Rectal smooth muscle tissue (tissue), 1 donor: ENCODE measurements at regions not wholly inside any gene's neighbourhood (a gene's known extent, or its start where the extent isn't known, plus 50 kb on each side); places are given as distances from the start of the nearest gene placed in this dataset.
"Not testable (repeated sequence)": the region's sequence is repeated elsewhere in the genome, so short reads cannot be mapped to it uniquely, and the experiment has no call there.

Source experiments
- H3K27ac ChIP-seq: one replicate; pipeline ENCODE4 v1.7.0; 2013; ENCODE audit warnings: low read depth, low read length, inconsistent platforms
- H3K27me3 ChIP-seq: one replicate; pipeline ENCODE4 v1.7.0; 2013; ENCODE audit warnings: low read length; ENCODE audit not compliant: control insufficient read depth, insufficient read depth
- H3K36me3 ChIP-seq: one replicate; pipeline ENCODE4 v1.7.0; 2013; ENCODE audit warnings: low read length; ENCODE audit not compliant: control insufficient read depth, insufficient read depth
- H3K4me1 ChIP-seq: one replicate; pipeline ENCODE4 v1.7.0; 2013; ENCODE audit warnings: low read length; ENCODE audit not compliant: control insufficient read depth, insufficient read depth
- H3K4me3 ChIP-seq: one replicate; pipeline ENCODE4 v1.7.0; 2013; ENCODE audit warnings: low read length
- H3K9ac ChIP-seq: one replicate; pipeline ENCODE4 v1.7.0; 2013; ENCODE audit warnings: low read length

GRCh38 chr5:92554447-92555085 is 1026.5 kb downstream of the NR2F1-AS1 start:
- no peak overlapping the region for H3K9ac ChIP-seq

DNA sequence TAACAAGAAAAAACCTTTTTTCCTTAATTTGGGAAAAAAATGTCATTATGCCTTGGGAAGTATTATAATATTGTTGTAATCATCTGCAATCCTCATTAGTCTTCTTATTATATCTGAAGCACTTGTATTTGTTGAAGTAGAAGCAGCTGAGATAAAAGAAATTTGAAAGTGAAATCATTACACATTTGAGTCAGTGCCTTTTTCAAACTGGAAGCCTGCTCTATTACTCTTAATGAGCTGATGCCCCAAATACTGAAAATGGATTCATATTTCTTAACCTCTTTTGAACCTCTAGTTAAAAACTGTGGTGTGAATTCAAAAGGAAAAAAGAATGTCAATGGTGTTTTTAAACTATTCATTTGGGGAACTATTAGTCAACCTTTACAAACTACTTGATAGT is 1027.7 kb downstream of the NR2F1-AS1 start:
- no peak overlapping the region for H3K9ac ChIP-seq
- no peak overlapping the region for H3K4me3 ChIP-seq
- H3K4me1 ChIP-seq = no peaks in the 10 kb centered on the region
- no peaks in the 10 kb centered on the region for H3K36me3 ChIP-seq
- no peaks in the 10 kb centered on the region for H3K27me3 ChIP-seq
- no peak overlapping the region for H3K27ac ChIP-seq

More at GRCh38 chr5:92554447-92555085, 1026.5 kb downstream of the NR2F1-AS1 start:
- Histone ChIP-seq H3K27ac (no peak overlapping the region), H3K36me3 (no peaks in the 10 kb centered on the region), H3K4me3 (no peak overlapping the region), H3K4me1 (no peaks in the 10 kb centered on the region), H3K27me3 (no peaks in the 10 kb centered on the region)

DNA sequence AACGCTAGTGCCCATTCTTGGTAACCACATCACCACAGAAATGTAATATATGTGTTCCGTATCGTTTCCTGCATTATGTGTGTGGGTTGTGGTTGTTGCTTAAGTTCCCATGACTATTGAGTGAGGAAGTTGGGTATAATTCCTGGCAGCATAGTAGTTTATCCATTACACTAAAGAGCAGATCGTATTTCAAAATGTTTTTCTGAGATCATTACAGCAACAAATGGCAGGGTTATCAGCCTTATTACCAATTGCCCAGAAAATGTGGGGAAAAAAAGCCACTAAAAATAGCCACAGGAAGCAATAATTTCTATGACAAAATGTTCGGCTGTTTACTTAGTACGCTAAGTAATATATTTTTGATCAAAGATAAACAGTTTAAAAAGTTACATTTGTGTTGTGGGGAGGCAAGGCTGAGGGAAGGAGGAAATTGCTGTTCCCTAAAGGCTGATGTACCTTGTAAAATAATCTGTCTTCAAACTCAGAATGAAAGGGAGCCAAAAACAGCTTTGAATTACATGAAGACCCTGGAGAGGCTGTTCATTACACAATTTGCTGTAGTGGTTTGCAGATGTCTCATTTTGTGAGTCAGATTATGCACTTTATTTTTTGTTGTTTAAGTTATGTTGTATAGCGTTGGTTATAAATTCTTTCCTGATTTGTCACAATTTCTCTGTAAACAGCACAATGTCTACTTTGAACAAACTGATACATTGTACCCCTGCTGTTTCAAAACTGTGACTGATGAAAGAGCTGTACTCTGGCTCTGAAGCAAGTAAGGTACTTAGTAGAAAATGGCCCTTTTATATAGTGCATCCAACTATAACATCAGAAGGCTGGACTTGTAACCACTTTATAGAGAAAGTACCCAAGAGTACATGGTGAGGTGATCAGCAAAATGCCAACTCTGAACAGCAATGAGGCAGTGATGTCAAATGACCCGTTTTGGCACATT is 1028.5 kb downstream of the NR2F1-AS1 start:
- Histone ChIP-seq H3K27ac (no peak overlapping the region), H3K4me1 (no peaks in the 10 kb centered on the region), H3K27me3 (no peaks in the 10 kb centered on the region), H3K9ac (no peak overlapping the region), H3K36me3 (no peaks in the 10 kb centered on the region), H3K4me3 (no peak overlapping the region)

DNA sequence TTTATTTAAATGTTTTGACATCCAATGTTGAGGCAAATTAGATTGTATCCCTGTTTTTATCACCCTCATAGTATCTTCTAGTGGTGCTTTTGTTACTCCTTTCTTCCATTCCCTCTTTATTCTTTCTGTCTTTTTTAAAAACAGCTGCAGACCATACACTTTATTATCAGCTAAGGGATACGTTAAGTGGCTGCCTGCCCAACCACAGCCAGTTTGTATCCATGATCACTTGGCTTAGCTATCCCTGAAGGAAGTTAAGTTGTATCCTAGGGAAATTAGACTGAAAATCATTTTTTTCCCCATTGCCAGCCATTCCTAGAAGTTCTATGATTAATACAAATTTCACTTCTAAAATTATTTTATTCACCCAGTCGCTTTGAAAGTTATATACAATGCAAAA is 1032.7 kb downstream of the NR2F1-AS1 start:
- Histone ChIP-seq H3K36me3 (no peaks in the 10 kb centered on the region), H3K27ac (no peak overlapping the region), H3K4me1 (no peaks in the 10 kb centered on the region), H3K9ac (no peak overlapping the region), H3K27me3 (no peaks in the 10 kb centered on the region), H3K4me3 (no peak overlapping the region)

DNA sequence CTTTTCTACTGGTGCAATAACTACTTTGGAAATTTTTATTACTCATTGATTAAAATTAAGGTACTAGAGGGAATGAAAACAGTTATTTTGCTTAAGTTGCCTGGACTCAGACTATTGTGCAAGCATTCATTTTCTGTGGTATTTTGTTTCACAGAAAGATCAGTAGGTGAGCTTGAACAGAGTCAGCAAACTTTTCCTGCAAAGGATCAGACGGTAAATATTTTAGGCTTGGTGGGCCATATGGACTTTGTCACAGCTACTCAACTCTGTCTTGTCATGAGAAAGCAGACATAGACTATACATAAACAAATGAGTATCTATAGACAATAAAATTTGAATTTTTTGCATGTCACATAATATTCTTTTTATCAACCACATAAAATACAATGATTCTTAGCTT is 1036.4 kb downstream of the NR2F1-AS1 start:
- H3K4me1 ChIP-seq = no peaks in the 10 kb centered on the region
- no peak overlapping the region for H3K9ac ChIP-seq
- no peak overlapping the region for H3K27ac ChIP-seq
- no peaks in the 10 kb centered on the region for H3K27me3 ChIP-seq
- no peak overlapping the region for H3K4me3 ChIP-seq
- H3K36me3 ChIP-seq = no peaks in the 10 kb centered on the region

DNA sequence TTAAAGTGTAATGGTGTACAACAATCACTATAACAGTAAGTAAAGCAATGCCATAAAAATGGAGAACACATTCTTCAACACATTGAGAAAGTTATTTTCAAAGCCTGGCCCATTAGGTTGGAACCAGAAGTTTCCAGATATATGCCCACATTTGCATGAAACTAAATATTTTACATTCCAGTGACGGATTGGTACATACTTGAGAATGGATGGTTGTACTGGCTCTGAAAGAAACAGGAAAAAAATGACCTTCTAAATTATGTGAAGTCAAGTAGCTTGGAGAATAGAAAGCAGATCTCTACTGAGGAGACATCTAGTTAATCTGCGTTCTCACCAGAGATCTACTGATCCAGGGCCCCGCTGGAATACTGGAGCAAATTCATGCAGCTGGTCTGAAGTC is 1037.0 kb downstream of the NR2F1-AS1 start:
- Histone ChIP-seq H3K27me3 (no peaks in the 10 kb centered on the region), H3K4me1 (no peaks in the 10 kb centered on the region), H3K9ac (no peak overlapping the region), H3K4me3 (no peak overlapping the region), H3K36me3 (no peaks in the 10 kb centered on the region), H3K27ac (no peak overlapping the region)

GRCh38 chr5:92543201-92543600 is 1037.8 kb downstream of the NR2F1-AS1 start:
- H3K4me3 ChIP-seq = no peak overlapping the region
- H3K9ac ChIP-seq = no peak overlapping the region
- no peak overlapping the region for H3K27ac ChIP-seq
- H3K4me1 ChIP-seq = no peaks in the 10 kb centered on the region
- no peaks in the 10 kb centered on the region for H3K27me3 ChIP-seq
- H3K36me3 ChIP-seq = no peaks in the 10 kb centered on the region

DNA sequence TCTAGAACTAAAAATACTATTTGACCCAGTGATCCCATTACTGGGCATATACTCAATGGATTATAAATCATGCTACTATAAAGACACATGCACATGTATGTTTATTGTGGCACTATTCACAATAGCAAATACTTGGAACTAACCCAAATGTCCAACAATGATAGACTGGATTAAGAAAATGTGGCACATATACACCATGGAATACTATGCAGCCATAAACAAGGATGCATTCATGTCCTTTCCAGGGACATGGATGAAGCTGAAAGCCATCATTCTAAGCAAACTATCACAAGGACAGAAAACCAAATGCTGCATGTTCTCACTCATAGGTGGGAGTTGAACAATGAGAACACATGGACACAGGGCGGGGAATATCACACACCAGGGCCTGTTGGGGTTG is 1039.0 kb downstream of the NR2F1-AS1 start:
- not testable (repeated sequence) for H3K4me1 ChIP-seq

DNA sequence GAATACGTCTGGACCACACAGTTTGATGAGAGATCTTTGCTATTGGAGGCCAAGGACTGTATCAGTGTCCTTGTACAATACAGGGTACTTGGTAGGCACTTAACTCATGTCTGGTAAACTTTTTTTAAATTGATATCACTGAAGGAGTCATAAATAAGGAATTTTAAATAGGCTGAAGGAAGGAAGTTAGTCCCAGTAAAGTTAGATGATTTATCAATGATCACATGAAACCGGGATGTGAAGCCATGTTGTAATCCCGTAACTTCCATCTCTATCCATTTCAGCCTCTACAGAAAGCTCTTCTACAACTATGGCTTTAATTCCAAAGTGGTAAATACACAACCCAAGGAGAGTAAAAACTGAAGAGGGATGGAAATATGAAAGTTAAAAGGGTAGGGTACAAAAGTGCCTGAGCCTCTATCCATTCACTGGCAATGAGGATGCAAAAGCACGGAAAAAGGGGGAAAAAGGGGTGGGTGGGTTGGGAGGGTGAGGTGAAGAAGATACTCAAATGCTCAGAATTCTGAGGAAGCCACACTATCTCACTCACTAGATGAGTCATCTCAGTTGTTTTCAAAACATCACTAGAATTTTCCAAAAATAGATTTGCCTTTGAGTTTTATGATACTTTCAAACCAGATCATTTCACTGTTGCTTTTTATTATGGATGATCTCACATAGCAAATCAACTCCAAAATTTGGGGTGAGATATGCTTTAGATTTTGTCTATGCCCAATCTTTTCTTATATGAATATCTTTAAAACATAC is 1053.5 kb downstream of the NR2F1-AS1 start:
- Histone ChIP-seq H3K36me3 (no peaks in the 10 kb centered on the region), H3K9ac (no peak overlapping the region), H3K27me3 (no peaks in the 10 kb centered on the region), H3K4me3 (no peak overlapping the region), H3K27ac (no peak overlapping the region), H3K4me1 (no peaks in the 10 kb centered on the region)

More for the DNA sequence above, 1039.0 kb downstream of the NR2F1-AS1 start:
- not testable (repeated sequence) for H3K27me3 ChIP-seq, H3K9ac ChIP-seq, H3K36me3 ChIP-seq, H3K4me3 ChIP-seq, H3K27ac ChIP-seq

DNA sequence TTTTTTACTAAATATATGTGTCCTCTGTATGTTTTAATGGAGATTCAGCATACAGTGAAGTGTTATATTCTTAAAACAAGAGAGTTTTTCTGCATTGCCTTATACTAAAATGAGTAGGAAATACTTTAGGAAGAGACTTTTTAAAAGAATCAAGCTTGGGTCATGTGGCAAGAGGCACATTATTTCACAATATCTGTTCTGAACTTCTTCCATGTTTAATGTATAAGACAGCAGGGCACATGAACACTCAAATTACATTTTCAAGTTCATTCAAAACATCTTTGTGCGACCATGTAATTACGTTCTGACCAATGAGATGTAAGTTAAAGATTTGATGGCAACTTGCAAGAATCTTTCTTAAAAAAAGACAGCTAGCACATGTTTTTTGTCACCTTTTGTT is 1055.9 kb downstream of the NR2F1-AS1 start:
- Histone ChIP-seq H3K27me3 (no peaks in the 10 kb centered on the region), H3K27ac (no peak overlapping the region), H3K9ac (no peak overlapping the region), H3K4me3 (no peak overlapping the region), H3K36me3 (no peaks in the 10 kb centered on the region), H3K4me1 (no peaks in the 10 kb centered on the region)

- Histone ChIP-seq H3K36me3 (no peaks in the 10 kb centered on the region), H3K4me3 (no peak overlapping the region), H3K4me1 (no peaks in the 10 kb centered on the region)
Observed at GRCh38 chr5:92519811-92520632, 1061.0 kb downstream of the NR2F1-AS1 start.

More at GRCh38 chr5:92519811-92520632, 1061.0 kb downstream of the NR2F1-AS1 start:
- H3K27ac ChIP-seq = no peak overlapping the region
- H3K27me3 ChIP-seq = no peaks in the 10 kb centered on the region
- H3K9ac ChIP-seq = no peak overlapping the region
